Heart left ventricle (tissue), 16 donors: ENCODE measurements at regions not wholly inside any gene's neighbourhood (a gene's known extent, or its start where the extent isn't known, plus 50 kb on each side); places are given as distances from the start of the nearest gene placed in this dataset.

Experiments used
- ATAC-seq, 4 donors: fragments of 200-7000 bp; cut with Tn5 transposase; one replicate each; pipeline ENCODE4 v1.9.1; 2020 to 2022; ENCODE audit warnings: moderate library complexity in 4 of 4, mild to moderate bottlenecking in 3 of 4, moderate number of reproducible peaks in 1 of 4
- DNase-seq, 5 donors: peaks; one replicate each; pipeline ENCODE4 v3.0.0-alpha.2; 2020
- H3K27ac ChIP-seq, 12 donors: fragments of 200-600 bp; sonication (generic) in 4 of 12; one replicate each; pipeline versions ENCODE4 v1.5.0 to v1.8.0; 2016 to 2022; ENCODE audit warnings: mild to moderate bottlenecking in 2 of 12
- H3K27me3 ChIP-seq, 9 donors: fragments of 200-600 bp; sonication (generic) in 2 of 9; one replicate each; pipeline versions ENCODE4 v1.5.1 to v1.8.0; 2016 to 2022; ENCODE audit warnings: mild to moderate bottlenecking in 3 of 9
- H3K36me3 ChIP-seq, 9 donors: fragments of 200-600 bp; sonication (generic) in 2 of 9; one replicate each; pipeline versions ENCODE4 v1.5.0 to v1.8.0; 2018 to 2022; ENCODE audit warnings: mild to moderate bottlenecking in 2 of 9
- H3K4me1 ChIP-seq, 12 donors: fragments of 200-600 bp; sonication (generic) in 4 of 12; one replicate each; pipeline versions ENCODE4 v1.5.0 to v1.8.0; 2016 to 2022; ENCODE audit warnings: mild to moderate bottlenecking in 3 of 12
- H3K4me3 ChIP-seq, 12 donors: fragments of 200-600 bp; sonication (generic) in 4 of 12; one replicate each; pipeline versions ENCODE4 v1.5.0 to v1.8.0; 2017 to 2022; ENCODE audit warnings: mild to moderate bottlenecking in 9 of 12, moderate library complexity in 4 of 12
- H3K9me3 ChIP-seq, 12 donors: fragments of 200-600 bp; sonication (generic) in 4 of 12; one replicate each; pipeline versions ENCODE4 v1.5.0 to v1.8.0; 2016 to 2022; ENCODE audit warnings: mild to moderate bottlenecking in 1 of 12
- CTCF ChIP-seq, 12 donors: fragments of 200-600 bp; sonication (generic) in 4 of 12; IDR thresholded peaks; one replicate each; pipeline versions ENCODE4 v1.5.0 to v1.8.0; 2018 to 2022; ENCODE audit warnings: antibody characterized with exemption in 12 of 12, mild to moderate bottlenecking in 5 of 12
- POLR2A ChIP-seq, 2 donors: fragments of 450-650 bp; IDR thresholded peaks; one replicate each; pipeline ENCODE4 v1.6.1; 2017; ENCODE audit warnings: antibody characterized with exemption in 2 of 2, mild to moderate bottlenecking in 2 of 2, moderate library complexity in 2 of 2
- WGBS, 4 donors: extraction: QIAGEN DNeasy Blood & Tissue Kit in 2 of 4; methylation state at CpG; one replicate each; pipeline versions ENCODE4 v1.1.5 to v1.1.7; 2013 to 2018; 5-methylcytosine and 5-hydroxymethylcytosine counted together
- intact Hi-C, 10 donors: fragments of 100-400 bp; cut with DNase I; formaldehyde crosslinking; loops; one replicate each; pipeline versions ENCODE4 v1.11.1 to v1.14.2; 2022
- donor health status: ischemic (EF 13 %, LVEDD 7.1; RV severe dilation, severe dysfunction).
- donor health status: healthy with polysubstance abuse.
- donor health status: DM: no; HTN: yes; CAD: no.
- donor health status: DM: no; HTN: no; CAD: no.
- donor health status: ischemic (EF 25% LVEDD 6.9; RV normal size, moderate dysfunction).
- donor health status: ischemic (EF 25% LVEDD 5.7; RV mildly dilated, moderate dysfunction).
- donor health status: healthy.
- donor health status: DM: yes; HTN: yes; CAD: no.
- donor health status: ischemic (EF 35%, LVEDD 5.7; RV mildly dilated, moderate dysfunction).
- donor health status: nonischemic (EF 11% LVEDD 7.7; RV severe dilation, severe dysfunction).
- donor health status: DM: yes; HTN: yes; CAD: no.
- donor health status: PGD.
- donor health status: ischemic (EF 29% LVEDD 5.4; RV normal size, mild dysfunction).
- donor health status: nonischemic (EF 23%, LVEDD 6.1; RV moderate dilation, normal function).

GRCh38 chr12:30399859-30400258 is 295.8 kb downstream of the IPO8 start:
- no peaks in the 10 kb centered on the region for H3K27me3 ChIP-seq
- H3K27ac ChIP-seq = no peak overlapping the region
- peaks cover 0 to 29% (median 1%) of the 10 kb centered on the region in 12 donors for H3K9me3 ChIP-seq
- ATAC-seq = no peak
- TF ChIP-seq CTCF (IDR thresholded peaks at IDR 0.05) (no peak), POLR2A (IDR thresholded peaks at IDR 0.05) (no peak)
- DNase-seq = no peak
- intact Hi-C loops = no loop called here
- no peaks in the 10 kb centered on the region for H3K4me1 ChIP-seq
- WGBS, 4 donors = 62 to 78% (median 69%) methylated on average over 2 of the region's 2 CpGs
- no peaks in the 10 kb centered on the region for H3K36me3 ChIP-seq
- H3K4me3 ChIP-seq = no peak overlapping the region

- Histone ChIP-seq H3K9me3 (peaks cover 0 to 23% (median 0%) of the 10 kb centered on the region in 12 donors), H3K27me3 (no peaks in the 10 kb centered on the region), H3K36me3 (no peaks in the 10 kb centered on the region), H3K27ac (no peak overlapping the region), H3K4me3 (no peak overlapping the region), H3K4me1 (no peaks in the 10 kb centered on the region)
- WGBS, 4 donors = 66 to 82% (median 80%) methylated on average over 2 of the region's 2 CpGs
- intact Hi-C loops = no loop called here
- no peak for ATAC-seq
- DNase-seq = no peak
- TF ChIP-seq CTCF (IDR thresholded peaks at IDR 0.05) (no peak), POLR2A (IDR thresholded peaks at IDR 0.05) (no peak)
Measured at GRCh38 chr12:30396576-30396975, 299.1 kb downstream of the IPO8 start.

GRCh38 chr12:30395190-30395589 is 300.5 kb downstream of the IPO8 start:
- TF ChIP-seq CTCF (IDR thresholded peaks at IDR 0.05) = no peak
- no peak for TF ChIP-seq POLR2A (IDR thresholded peaks at IDR 0.05)
- WGBS, 4 donors = 47 to 62% (median 51%) methylated on average over 3 of the region's 3 CpGs
- Histone ChIP-seq H3K4me1 (no peaks in the 10 kb centered on the region), H3K27me3 (no peaks in the 10 kb centered on the region), H3K27ac (no peak overlapping the region), H3K9me3 (peaks cover 0 to 29% (median 0%) of the 10 kb centered on the region in 12 donors), H3K36me3 (no peaks in the 10 kb centered on the region), H3K4me3 (no peak overlapping the region)
- ATAC-seq (no peak), DNase-seq (no peak)
- intact Hi-C loops = no loop called here

- WGBS, 4 donors = 76 to 87% (median 84%) methylated on average over 5 of the region's 5 CpGs
- DNase-seq (no peak), ATAC-seq (no peak)
Measured at GRCh38 chr12:30391766-30392366, 303.8 kb downstream of the IPO8 start.

More at GRCh38 chr12:30391766-30392366, 303.8 kb downstream of the IPO8 start:
- Histone ChIP-seq H3K36me3 (no peaks in the 10 kb centered on the region), H3K27ac (no peak overlapping the region), H3K9me3 (peaks cover 0 to 25% (median 0%) of the 10 kb centered on the region in 12 donors), H3K27me3 (no peaks in the 10 kb centered on the region), H3K4me3 (no peak overlapping the region), H3K4me1 (no peaks in the 10 kb centered on the region)
- no peak for TF ChIP-seq CTCF (IDR thresholded peaks at IDR 0.05)
- TF ChIP-seq POLR2A (IDR thresholded peaks at IDR 0.05) = no peak
- intact Hi-C loops = no loop called here
